ENCODE measurements at regions not wholly inside any gene's neighbourhood (a gene's known extent, or its start where the extent isn't known, plus 50 kb on each side); places are given as distances from the start of the nearest gene placed in this dataset.

GRCh38 chrX:116618546-116618945 is 155.8 kb upstream of the CT83 start:
- TF ChIP-seq PKNOX1 (IDR thresholded peaks at IDR 0.05) (no peak), FOXA1 (IDR thresholded peaks at IDR 0.05) (no peak), SUZ12 (IDR thresholded peaks at IDR 0.05) (no peak), FOXK2 (IDR thresholded peaks at IDR 0.05) (no peak), SP1 (IDR thresholded peaks at IDR 0.05) (no peak), NFRKB (IDR thresholded peaks at IDR 0.05) (no peak), ARNT (IDR thresholded peaks at IDR 0.05) (no peak), BHLHE40 (IDR thresholded peaks at IDR 0.05; ENCODE audit: borderline replicate concordance) (no peak), ELF4 (IDR thresholded peaks at IDR 0.05) (no peak), HDGF (IDR thresholded peaks at IDR 0.05; ENCODE audit: borderline replicate concordance) (no peak)
